Epithelial cell of esophagus (primary cell): ENCODE measurements at regions not wholly inside any gene's neighbourhood (a gene's known extent, or its start where the extent isn't known, plus 50 kb on each side); places are given as distances from the start of the nearest gene placed in this dataset.
"Not testable (repeated sequence)": the region's sequence is repeated elsewhere in the genome, so short reads cannot be mapped to it uniquely, and the experiment has no call there.

ENCODE experiments used
- DNase-seq: peaks from one replicate; pipeline ENCODE4 v3.0.0; 2010; ENCODE audit warnings: low read depth
- H3K4me3 ChIP-seq: 2 replicates; pipeline ENCODE4 v1.5.1; 2011; ENCODE audit warnings: mild to moderate bottlenecking, low read length, control low read depth

DNA sequence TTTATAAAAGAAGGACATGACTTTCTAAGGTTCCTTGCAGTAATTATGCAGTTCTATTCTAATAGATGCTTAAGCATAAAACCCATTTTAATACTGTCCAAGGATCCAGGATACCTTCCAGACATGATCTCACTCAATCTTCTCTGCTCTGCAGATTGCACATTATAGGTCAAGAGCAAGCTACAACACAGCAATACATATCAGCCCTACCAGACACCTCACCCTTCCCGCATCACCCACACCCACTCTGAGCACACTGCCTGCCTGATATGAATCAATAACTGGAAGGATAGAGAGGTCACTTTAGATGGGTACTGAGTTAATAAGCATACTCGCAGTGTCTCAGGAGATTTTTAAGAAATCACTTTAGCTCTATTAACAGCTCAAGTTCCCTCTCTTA, 166.5 kb upstream of the NBPF9 start:
- not testable (repeated sequence) for H3K4me3 ChIP-seq, DNase-seq

DNA sequence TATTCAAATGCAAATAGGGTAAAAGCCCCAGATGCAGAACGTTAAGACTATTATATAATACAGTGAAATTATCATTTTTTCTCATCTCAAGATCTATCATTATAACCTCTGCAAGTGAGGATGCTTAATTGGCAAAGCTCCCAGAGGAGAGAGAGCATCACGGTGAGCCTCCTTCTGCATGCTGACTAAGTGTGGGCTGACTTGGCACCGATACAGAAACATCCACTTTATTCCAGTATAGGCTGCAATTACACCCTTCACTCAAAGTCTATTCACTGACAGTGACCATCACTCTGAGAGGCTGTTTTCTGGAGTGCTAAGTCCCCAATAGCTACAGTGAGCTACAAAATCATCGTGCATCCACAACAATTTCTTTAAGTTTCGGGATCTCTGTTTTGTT, 171.1 kb upstream of the NBPF9 start:
- not testable (repeated sequence) for DNase-seq, H3K4me3 ChIP-seq

DNA sequence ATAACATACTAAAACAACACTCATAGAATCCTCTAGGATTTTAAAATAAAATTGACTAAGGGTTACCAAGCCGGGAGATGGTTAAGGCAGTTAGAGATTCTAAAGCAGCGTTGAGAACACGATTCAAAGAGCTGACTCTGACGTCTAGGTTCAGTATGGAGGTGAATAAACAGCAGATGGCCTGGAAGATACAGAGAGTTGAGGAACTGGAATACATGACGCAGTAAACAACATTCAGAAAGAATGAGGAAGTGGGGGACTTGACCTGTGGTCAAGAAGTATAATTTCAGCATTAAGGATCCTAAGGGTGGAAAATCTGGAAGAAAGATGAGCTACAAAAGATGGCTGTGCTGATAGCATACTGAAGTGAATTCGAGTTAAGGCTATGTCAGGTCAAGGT, 172.5 kb upstream of the NBPF9 start:
- not testable (repeated sequence) for DNase-seq, H3K4me3 ChIP-seq

DNA sequence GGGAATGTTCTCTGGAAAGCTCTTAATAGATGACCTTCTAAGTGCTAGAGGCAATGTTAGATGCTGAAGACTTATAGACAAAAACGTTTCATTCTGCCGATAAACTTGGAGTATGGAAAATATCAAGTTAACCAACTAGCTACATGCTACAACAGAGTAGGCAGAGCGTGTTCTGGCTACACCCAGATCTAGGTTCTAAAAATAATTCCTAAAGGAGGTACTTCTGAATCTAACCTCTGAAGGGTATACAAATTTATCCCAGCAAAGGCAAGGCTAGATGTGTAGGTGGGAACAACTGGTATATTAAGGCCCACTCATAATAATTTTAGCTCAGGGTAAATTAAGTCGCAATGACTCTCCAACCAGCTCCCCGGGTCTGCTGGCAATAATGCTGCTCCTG, 173.1 kb upstream of the NBPF9 start:
- H3K4me3 ChIP-seq, DNase-seq: not testable (repeated sequence)

DNA sequence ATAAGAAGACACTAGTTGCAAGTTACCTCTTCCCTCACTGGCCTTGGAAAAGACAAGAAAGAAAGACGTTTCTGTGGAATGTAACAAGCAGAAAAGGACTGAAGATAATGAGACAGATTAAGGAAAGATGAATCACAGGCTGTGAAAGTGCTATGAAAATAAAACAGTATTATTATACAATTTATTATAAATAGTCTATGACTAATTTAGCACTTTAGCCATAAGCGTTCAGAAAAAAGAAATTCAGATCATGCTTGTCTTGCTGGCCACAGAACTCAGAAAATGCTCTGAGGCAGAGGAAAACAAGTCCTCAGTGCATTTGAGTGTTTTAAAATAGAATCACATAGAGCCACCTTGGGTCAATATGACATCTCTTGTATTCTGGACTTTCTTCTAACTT, 174.8 kb upstream of the NBPF9 start:
- DNase-seq, result not testable (repeated sequence)

DNA sequence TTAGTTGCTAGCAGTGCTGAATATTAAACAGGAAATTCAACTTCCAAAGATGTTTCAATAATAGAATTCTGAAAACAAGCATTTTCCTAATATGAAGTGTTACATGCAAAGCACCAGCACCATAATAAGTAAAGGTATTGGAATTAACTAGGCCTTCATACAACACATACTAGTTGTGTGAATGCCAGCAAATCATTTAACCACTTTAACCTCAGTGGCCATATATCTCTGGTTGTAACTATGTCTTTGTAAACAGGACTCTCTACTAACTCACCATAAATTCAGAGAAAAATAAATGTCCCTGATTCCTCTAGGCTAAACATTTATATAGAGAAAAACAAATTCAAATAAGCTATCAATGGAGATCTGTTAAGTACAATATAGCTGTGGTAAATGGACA, 175.7 kb upstream of the NBPF9 start:
- not testable (repeated sequence) for DNase-seq, H3K4me3 ChIP-seq

More for the DNA sequence above, 174.8 kb upstream of the NBPF9 start:
- H3K4me3 ChIP-seq, result not testable (repeated sequence)

DNA sequence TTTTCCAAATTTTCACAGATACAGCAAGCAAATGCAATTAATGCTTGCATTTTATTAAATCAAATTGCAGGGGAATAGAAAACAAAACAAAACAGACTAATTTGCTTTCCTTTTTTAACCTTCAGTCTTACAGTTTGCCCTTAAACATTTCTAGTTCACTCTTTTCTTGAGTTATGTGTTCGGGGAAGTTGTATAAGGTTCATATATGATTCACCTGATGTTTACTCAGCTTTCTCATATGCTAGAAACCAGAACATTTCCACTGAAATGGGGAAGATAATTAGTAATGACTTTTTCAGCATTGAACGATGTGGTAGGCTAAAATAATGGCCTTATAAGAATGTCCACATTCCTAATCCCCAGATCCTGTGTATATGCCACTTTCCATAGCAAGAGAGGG, 176.2 kb upstream of the NBPF9 start:
- H3K4me3 ChIP-seq, DNase-seq: not testable (repeated sequence)

DNA sequence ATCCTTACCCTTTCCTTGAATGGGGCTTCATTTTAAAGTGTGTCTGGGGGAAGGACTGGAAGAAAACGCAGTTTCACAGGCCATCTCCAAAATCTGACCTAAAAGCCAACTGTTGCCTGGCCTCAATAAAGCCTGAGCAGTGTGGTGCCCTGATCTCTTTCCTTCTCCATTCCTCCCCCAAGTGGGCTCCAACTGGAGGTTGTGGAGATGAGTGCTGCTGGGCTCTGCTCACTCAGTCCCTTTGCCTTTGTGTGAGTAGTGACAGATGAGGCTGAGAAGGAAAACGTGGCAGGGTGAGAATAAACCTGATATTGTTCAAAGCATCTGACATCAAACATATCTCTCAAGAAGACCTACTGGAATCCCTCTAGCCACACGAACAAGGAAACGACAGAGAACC, 181.4 kb upstream of the NBPF9 start:
- H3K4me3 ChIP-seq, DNase-seq: not testable (repeated sequence)

DNA sequence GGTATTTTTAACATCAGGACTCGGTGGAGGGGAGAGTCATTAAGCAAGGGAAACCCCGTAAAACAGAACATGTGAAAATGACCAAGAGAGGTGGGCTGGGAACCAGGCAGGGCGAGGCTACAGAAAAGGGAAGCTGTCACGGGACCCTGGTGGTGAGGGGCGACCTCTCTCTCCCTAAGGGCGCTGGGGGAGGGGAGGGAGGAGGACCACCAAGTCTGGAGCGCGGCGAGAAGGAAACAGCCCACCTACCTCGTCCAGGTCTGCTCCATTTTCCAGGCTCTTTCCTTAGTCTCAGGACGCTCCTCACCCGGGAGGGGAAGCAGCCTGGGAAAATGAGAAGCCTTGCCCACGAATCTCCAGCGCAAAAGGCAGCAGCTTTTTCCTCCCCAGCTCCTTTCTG, 181.9 kb upstream of the NBPF9 start:
- not testable (repeated sequence) for H3K4me3 ChIP-seq, DNase-seq

DNA sequence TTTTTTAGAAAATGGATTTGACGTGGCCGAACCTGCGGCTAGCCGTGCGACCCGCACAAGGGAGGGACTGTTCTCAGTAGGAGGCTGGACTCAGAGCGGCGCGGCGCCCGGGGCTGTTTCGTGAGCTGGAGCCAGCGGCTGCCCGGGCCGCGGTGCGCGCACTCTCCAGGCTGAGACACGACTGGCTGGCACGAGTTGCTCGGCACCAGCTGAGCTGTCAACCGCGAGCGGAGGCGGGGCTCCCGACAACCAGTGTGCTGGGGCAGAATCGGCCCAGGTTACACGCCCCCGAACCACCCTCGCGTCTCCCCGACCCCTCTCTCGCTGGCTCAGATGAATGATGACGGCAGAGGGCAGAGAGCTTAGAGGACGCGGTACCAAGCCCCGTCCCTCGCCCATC, 182.3 kb upstream of the NBPF9 start:
- not testable (repeated sequence) for DNase-seq, H3K4me3 ChIP-seq

DNA sequence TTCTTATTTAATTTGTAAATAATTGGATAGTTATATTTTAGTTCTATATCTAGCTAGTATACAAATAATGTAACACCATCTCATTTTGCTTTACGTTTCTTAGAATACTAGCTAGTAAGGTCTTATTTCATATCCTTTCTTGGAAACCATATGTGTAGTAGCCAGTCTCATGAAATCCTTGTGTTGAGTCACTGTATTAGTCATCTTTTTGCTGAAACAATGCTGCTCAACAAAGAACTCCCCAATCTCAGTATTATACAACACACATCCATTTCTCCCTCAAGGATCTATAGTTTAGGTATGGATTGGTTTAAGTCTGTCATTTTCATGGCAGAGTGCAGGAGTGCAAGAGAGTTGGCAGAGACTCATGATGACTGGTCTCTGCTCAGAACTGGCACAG, 185.2 kb upstream of the NBPF9 start:
- not testable (repeated sequence) for DNase-seq

DNA sequence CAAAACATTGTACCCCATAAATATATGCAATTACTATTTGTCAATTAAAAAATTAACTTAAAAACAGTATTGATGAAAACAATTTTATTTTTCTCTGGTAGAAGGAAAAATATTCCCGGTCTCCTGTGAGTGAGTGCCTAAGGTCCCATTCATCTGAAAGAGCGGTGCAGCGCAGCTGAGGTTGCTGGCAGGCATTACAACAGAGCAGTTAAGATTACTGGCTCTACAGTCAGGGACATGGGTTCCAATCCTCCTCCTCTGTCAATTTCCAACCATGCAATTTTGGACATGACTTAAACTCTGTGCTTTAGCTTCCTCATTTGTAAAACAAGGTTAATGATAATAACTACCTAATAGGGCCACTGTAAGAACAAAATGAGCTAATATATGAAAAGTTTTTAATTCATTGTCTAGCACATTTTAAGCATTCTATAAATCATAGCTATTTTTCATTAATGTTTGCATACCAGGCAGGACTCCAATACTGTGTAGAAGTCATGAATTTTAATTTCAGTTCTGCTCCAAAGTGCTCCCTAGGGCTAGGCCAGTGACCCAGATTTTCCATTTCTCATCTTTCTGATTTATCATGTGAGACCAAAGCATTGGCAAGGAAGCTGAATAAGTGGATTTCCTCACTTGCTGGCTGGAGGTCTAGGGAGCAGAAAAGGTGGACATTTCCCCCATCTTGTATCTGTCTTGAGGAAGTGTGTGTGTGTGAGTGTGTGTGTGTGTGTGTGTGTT, 174.2 kb upstream of the NBPF19 start:
- not testable (repeated sequence) for DNase-seq, H3K4me3 ChIP-seq

More for the DNA sequence above, 185.2 kb upstream of the NBPF9 start:
- H3K4me3 ChIP-seq, result not testable (repeated sequence)

DNA sequence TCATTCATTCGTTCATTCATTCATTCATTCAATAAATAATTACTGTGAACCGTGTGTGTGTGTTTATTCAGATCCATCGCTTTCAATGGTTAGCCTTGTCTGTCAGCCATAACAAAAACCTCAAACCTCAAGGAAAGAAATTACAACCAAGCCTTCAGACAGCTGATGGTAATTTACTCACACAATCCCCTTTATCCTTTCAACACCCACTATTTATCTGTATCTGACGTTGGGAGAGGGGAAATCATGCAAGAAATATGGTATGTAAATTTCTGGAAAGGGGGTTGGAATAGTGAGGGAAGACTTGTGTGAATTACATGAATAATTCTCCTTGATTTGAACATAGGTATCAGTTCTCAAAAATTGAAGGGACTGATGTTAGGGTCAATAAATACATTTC, 173.6 kb upstream of the NBPF19 start:
- not testable (repeated sequence) for H3K4me3 ChIP-seq, DNase-seq

DNA sequence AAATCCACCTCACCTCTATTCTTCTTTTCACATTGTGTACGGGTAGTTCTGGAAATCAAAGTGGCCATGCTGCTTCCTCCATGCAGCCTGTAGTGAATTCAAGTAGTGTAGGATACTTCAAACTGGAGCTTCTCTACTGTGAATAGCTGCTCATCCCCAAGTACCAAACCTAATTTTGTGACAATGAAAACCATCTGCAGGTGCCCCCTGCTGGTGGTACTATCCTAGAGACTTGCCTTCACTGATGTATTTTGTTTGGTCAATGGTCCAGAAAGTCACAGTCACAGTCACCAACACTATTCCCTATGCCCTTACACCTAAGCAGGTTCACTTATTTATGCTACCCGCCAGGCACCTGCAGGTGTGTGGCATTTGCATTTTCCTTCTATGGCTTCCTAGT, 170.0 kb upstream of the NBPF19 start:
- not testable (repeated sequence) for H3K4me3 ChIP-seq, DNase-seq

DNA sequence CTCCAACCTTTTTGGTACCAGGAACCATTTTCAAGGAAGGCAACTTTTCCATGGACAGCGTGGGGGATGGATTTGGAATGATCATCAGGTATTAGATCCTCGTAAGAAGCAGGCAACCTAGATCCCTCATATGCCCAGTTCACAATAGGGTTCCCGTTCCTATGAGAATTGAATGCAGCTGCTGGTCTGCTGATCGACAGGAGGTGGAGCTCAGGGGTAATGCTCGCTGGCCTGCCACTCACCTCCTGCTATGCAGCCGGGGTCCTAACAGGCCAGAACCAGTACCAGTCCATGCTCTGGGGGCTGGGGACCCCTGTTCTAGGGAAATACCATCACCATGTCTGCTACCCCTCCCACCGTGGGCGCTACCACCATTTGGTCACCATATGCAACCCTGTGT, 167.2 kb upstream of the NBPF19 start:
- H3K4me3 ChIP-seq, DNase-seq: not testable (repeated sequence)

DNA sequence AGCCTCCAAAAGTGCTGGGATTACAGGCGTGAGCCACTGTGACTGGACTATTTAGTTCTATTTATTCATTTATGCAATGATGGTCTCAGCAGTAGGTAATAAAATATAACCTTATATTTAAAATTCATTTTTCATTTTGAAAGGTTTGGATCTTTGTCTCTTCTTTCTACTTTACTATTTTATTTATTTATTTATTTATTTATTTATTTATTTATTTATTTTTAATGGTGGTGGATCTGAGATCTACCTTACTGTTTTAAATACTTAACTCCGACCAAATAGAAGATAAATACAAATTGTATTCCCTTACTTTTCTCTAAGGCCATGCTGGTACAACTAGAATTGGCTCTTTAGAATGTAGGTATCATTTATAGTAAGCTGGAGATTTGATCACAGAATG, 159.9 kb upstream of the NBPF19 start:
- not testable (repeated sequence) for H3K4me3 ChIP-seq, DNase-seq

DNA sequence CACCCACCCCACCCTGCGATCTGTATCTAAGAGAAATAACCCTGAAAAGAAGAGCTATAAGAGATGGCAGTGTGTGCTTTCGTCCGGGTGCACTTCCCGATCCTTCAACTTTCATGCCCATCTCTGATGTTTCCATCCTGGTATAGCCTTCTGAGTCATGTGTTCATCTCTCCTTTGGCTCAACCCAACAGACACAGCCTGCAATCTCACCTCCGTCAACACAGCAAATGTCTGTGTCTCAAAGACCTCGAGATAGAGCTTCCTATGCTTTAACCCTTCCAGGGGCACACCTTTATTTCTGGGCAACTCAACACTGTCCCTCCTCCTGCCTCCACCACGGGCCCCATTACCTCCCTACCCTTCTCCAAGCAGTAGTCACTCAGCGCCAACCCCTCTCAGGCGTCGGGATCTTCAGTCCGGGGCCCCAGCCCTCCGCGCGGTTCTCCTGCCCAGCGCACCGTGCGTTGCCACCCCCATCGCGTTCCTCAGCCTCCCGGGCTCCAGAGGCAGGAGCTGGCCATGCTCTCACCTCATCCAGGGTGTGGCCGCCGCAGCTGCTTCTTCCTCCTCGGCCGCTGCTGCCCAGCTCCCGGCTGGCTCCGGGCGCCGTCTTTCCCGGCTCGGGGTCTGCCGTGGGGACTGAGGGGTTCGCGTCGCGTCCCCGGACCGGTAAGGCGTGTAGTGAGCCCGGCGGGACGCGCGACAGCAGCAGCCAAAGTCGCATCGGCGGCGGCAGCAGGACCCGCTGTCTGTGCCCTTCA, 153.7 kb upstream of the NBPF19 start:
- not testable (repeated sequence) for H3K4me3 ChIP-seq, DNase-seq

DNA sequence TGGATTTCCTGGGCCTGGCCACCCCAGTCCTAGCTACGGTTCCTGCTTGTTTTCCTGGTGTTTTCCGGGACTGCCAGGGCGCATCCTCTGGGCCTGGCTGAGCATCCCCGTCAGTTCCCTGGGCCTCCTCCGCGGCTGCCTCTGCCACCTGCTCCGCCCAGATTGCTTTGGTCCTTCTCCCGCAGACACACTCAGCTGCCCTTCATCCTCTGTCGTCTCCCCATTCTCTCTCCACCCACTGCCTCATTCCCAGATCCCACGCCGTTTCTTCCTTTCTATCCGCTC, 153.2 kb upstream of the NBPF19 start:
- H3K4me3 ChIP-seq, result not testable (repeated sequence)

DNA sequence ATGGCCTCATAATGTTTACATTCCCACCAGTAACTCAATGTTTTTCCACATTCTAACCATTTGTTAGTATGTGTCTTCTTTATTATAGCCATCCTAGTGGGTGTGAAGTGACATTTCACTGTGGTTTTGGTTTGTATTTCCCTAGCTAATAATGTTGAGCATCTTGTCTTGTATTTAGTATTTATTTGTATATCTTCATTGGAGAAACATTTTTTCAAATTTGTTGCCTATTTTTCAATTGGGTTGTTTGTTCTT, 144.8 kb upstream of the NBPF19 start:
- DNase-seq, result not testable (repeated sequence)

More for the DNA sequence above, 153.2 kb upstream of the NBPF19 start:
- not testable (repeated sequence) for DNase-seq

DNA sequence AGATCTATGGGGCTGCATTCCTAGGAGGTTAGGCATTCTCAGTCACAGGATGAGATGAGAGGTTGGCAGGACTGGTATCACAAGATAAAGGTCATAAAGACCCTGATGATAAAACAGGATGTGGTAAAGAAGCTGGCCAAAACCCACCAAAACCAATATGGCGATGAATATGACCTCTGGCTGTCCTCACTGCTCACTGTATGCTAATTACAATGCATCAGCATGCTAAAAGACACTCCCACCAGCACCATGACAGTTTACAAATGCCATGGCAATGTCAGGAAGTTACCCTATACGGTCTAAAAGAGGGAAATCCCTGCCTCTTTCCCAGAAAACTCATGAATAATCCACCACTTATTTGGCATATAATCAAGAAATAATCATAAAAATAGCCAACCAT, 138.8 kb upstream of the NBPF19 start:
- not testable (repeated sequence) for DNase-seq, H3K4me3 ChIP-seq

More for the DNA sequence above, 144.8 kb upstream of the NBPF19 start:
- not testable (repeated sequence) for H3K4me3 ChIP-seq

DNA sequence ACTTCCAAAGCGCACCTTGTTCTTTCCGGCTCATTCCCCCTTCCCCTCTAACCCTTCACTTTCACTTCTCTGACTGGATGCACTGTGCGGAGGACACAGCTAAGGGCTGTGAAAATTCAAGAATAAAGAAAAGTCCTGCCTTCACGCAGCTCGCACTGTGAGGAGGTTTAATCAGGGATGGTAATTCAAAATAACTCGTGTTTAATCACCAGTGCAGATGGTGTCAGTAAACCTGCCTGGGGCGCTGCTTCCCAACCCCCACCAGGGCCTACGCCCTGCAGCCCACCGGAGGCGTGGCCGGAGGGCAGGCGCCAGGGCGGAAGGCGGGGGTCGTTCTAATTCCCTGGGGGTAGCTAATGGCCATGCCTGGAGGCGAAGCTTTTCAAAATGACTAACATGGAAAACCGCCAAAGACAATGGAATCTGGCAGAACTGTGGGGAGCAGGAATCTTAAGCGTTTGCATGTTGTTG, 136.6 kb upstream of the NBPF19 start:
- not testable (repeated sequence) for DNase-seq, H3K4me3 ChIP-seq
